K562 (cell line): ENCODE measurements at regions not wholly inside any gene's neighbourhood (a gene's known extent, or its start where the extent isn't known, plus 50 kb on each side); places are given as distances from the start of the nearest gene placed in this dataset.

Experiments
- AFF1 ChIP-seq, 2 experiments: fragments of 450-650 bp; IDR thresholded peaks; 2 replicates each; pipeline ENCODE4 v1.6.1; 2018; ENCODE audit warnings: mild to moderate bottlenecking in 2 of 2, low read depth in 1 of 2; ENCODE audit not compliant: partially characterized antibody in 2 of 2
- CCNT2 ChIP-seq: IDR thresholded peaks from 2 replicates; pipeline ENCODE4 v1.6.1; 2011; ENCODE audit warnings: borderline replicate concordance, low read depth, mild to moderate bottlenecking, moderate library complexity, mixed read lengths, low read length; ENCODE audit not compliant: insufficient read length; ENCODE audit errors: extremely low read depth
- CREB5 ChIP-seq: fragments of 250-450 bp; sonication (Bioruptor Pico); IDR thresholded peaks from 2 replicates; pipeline ENCODE4 v1.5.0; 2020; ENCODE audit warnings: mild to moderate bottlenecking
- EHMT2 ChIP-seq: fragments of 450-650 bp; IDR thresholded peaks from 2 replicates; pipeline ENCODE4 v1.6.1; 2018; ENCODE audit warnings: antibody characterized with exemption
- FIP1L1 ChIP-seq: fragments of 200-400 bp; formaldehyde crosslinking; IDR thresholded peaks from 2 replicates; pipeline ENCODE4 v1.6.1; 2018; ENCODE audit warnings: mild to moderate bottlenecking, low read depth, low read length; ENCODE audit not compliant: poor library complexity, severe bottlenecking
- FOXJ2 ChIP-seq: fragments of 200-800 bp; sonication (Bioruptor generic); IDR thresholded peaks from 2 replicates; pipeline ENCODE4 v1.6.1; 2016; ENCODE audit warnings: missing genetic modification characterization, missing compliant biosample characterization
- FOXP4 ChIP-seq: sonication (generic); formaldehyde crosslinking; IDR thresholded peaks from 2 replicates; pipeline ENCODE4 v1.8.0; 2022; ENCODE audit warnings: mild to moderate bottlenecking, missing genetic modification reagents, borderline replicate concordance
- LCOR ChIP-seq: sonication (generic); formaldehyde crosslinking; IDR thresholded peaks from 2 replicates; pipeline ENCODE4 v1.8.0; 2022; ENCODE audit warnings: mild to moderate bottlenecking, missing genetic modification reagents
- MXI1 ChIP-seq: IDR thresholded peaks from 2 replicates; pipeline ENCODE4 v1.6.1; 2011; ENCODE audit warnings: low read depth, mild to moderate bottlenecking, improper control_type of control experiment, low read length
- RFX5 ChIP-seq: IDR thresholded peaks from 2 replicates; pipeline ENCODE4 v1.6.1; 2011; ENCODE audit warnings: low read depth, mild to moderate bottlenecking, improper control_type of control experiment, low read length
- SRF ChIP-seq, 2 experiments: fragments of 250-450, 450-650 bp in 1 of 2; sonication (Bioruptor Pico) in 1 of 2; sonication (generic) in 1 of 2; formaldehyde crosslinking; IDR thresholded peaks; 2 replicates each; pipeline versions ENCODE4 v1.5.0 to v1.5.1; 2020 to 2022; ENCODE audit warnings: mild to moderate bottlenecking in 1 of 2, missing genetic modification reagents in 1 of 2
- SRSF3 ChIP-seq: fragments of 200-400 bp; formaldehyde crosslinking; IDR thresholded peaks from 2 replicates; pipeline ENCODE4 v1.6.1; 2016; ENCODE audit warnings: mild to moderate bottlenecking, low read length, moderate library complexity; ENCODE audit not compliant: insufficient read depth
- USF1 ChIP-seq: sonication (generic); formaldehyde crosslinking; IDR thresholded peaks from 2 replicates; pipeline ENCODE4 v1.9.0; 2022; ENCODE audit warnings: mild to moderate bottlenecking, missing genetic modification reagents
- XRCC3 ChIP-seq: fragments of 450-650 bp; IDR thresholded peaks from 2 replicates; pipeline ENCODE4 v1.6.1; 2017; ENCODE audit warnings: mild to moderate bottlenecking, moderate library complexity
- ZBTB1 ChIP-seq: sonication (generic); formaldehyde crosslinking; IDR thresholded peaks from 2 replicates; pipeline ENCODE4 v1.8.1; 2023; ENCODE audit warnings: missing genetic modification reagents, low read depth, mild to moderate bottlenecking, borderline replicate concordance
- ZFX ChIP-seq: sonication (generic); formaldehyde crosslinking; IDR thresholded peaks from 2 replicates; pipeline ENCODE4 v1.8.0; 2022; ENCODE audit warnings: mild to moderate bottlenecking, missing genetic modification reagents, moderate library complexity
- ZNF224 ChIP-seq: sonication (generic); formaldehyde crosslinking; IDR thresholded peaks from 2 replicates; pipeline ENCODE4 v1.8.0; 2022; ENCODE audit warnings: mild to moderate bottlenecking, missing genetic modification reagents
- ZNF232 ChIP-seq: sonication (generic); formaldehyde crosslinking; IDR thresholded peaks from 2 replicates; pipeline ENCODE4 v1.8.0; 2022; ENCODE audit warnings: mild to moderate bottlenecking, missing genetic modification reagents

- TF ChIP-seq USF1 (no peak), CCNT2 (no peak), FIP1L1 (no peak), ZBTB1 (CRISPR knock-in tag) (0 out of 2 replicates have a peak, but pooled peaks have one; percentile 46), EHMT2 (peak; percentile 100), XRCC3 (no peak), MXI1 (no peak), FOXJ2 (tag) (no peak), ZNF224 (CRISPR knock-in tag) (peak; percentile 91; the same call in 1 of the 2 replicates), SRF (CRISPR knock-in tag; IDR thresholded peaks at IDR 0.05) (peak in 1 of 2 experiments; percentile 91; a peak in 2 of 4 replicates), FOXP4 (peak; percentile 65; the same call in 1 of the 2 replicates), SRSF3 (no peak), ZFX (no peak), AFF1 (IDR thresholded peaks at IDR 0.05; ENCODE audit: low read depth in 1 of 2, partially characterized antibody in 2 of 2) (peak in 1 of 2 experiments; percentile 99), RFX5 (no peak), ZNF232 (CRISPR knock-in tag) (peak; percentile 94), CREB5 (CRISPR knock-in tag) (no peak), LCOR (CRISPR knock-in tag) (peak; percentile 88)
These were observed 66.6 kb upstream of the CTNNBL1 start (continued) for GRCh38 chr20:37627060-37627766.
